ENCODE measurements at regions not wholly inside any gene's neighbourhood (a gene's known extent, or its start where the extent isn't known, plus 50 kb on each side); places are given as distances from the start of the nearest gene placed in this dataset.

DNA sequence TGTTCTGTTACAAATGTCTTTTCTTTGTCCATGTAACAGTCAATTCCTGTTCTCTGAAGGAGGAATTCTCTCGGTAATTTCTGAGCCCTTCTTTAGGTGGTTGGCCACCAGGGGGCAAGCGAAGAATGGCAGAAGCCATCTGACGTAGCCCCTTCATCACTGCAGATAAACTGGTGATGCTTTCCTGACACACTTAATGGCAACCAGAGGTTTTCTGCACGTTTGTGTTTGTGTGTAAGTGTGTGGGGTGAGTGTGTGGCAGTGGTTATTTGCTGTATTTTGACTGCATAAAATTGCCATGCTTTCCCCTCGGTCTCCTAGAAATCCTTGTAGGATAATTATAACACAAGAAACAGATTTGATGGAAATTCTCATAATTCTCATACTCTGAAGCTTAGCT, 64.8 kb upstream of the STOX2 start:
- CTCF ChIA-PET: interaction anchor here (1.2 kb wide), 1 partner anchor 328 kb away, joined by 7 read pairs; no protein-coding TSS in a partner anchor
- DNase-seq (ENCODE audit: low read depth, low spot score): peak; percentile 39
- no peaks in the 10 kb centered on the region for H3K9me3 ChIP-seq (ENCODE audit: control insufficient read depth, insufficient read depth, low read depth, low read length)
- in situ Hi-C loops (cut with HindIII; ENCODE audit: low pct_unique_long_range_greater_than_20kb, low sequenced_read_pairs): no loop called here
- POLR2A ChIA-PET: no interaction called here
- ATAC-seq: peak; percentile 81
- no TSS peak for BruUV-seq (replicated peaks)
- H3K4me3 ChIP-seq (ENCODE audit: low read depth in 2 of 2, low read length in 2 of 2): no peak overlapping the region
- TF ChIP-seq, protein P1, sequence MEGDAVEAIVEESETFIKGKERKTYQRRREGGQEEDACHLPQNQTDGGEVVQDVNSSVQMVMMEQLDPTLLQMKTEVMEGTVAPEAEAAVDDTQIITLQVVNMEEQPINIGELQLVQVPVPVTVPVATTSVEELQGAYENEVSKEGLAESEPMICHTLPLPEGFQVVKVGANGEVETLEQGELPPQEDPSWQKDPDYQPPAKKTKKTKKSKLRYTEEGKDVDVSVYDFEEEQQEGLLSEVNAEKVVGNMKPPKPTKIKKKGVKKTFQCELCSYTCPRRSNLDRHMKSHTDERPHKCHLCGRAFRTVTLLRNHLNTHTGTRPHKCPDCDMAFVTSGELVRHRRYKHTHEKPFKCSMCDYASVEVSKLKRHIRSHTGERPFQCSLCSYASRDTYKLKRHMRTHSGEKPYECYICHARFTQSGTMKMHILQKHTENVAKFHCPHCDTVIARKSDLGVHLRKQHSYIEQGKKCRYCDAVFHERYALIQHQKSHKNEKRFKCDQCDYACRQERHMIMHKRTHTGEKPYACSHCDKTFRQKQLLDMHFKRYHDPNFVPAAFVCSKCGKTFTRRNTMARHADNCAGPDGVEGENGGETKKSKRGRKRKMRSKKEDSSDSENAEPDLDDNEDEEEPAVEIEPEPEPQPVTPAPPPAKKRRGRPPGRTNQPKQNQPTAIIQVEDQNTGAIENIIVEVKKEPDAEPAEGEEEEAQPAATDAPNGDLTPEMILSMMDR (IDR thresholded peaks at IDR 0.05): peak; percentile 81
- no peak for TF ChIP-seq POLR2AphosphoS5 (IDR thresholded peaks at IDR 0.05; ENCODE audit: low read depth, low read length)
- H3K36me3 ChIP-seq (ENCODE audit: control insufficient read depth, insufficient read depth, low read length): no peaks in the 10 kb centered on the region
- H3K27me3 ChIP-seq (ENCODE audit: control insufficient read depth, insufficient read depth, low read length): no peaks in the 10 kb centered on the region
- intact Hi-C loops (cut with micrococcal nuclease; ENCODE audit: unreplicated experiment): loop anchor here (1.0 kb wide), 1 partner anchor 328 kb away; no protein-coding TSS in a partner anchor
- H3K27ac ChIP-seq (ENCODE audit: low read length): no peak overlapping the region
- no peaks in the 10 kb centered on the region; the same call in 1 of the 2 replicates for H3K4me1 ChIP-seq (ENCODE audit: control insufficient read depth, insufficient read depth, low read length)

- ChIA-PET CTCF (interaction anchor here (1.2 kb wide), 1 partner anchor 327 kb away, joined by 7 read pairs; no protein-coding TSS in a partner anchor), POLR2A (no interaction called here)
- ATAC-seq (no peak), DNase-seq (ENCODE audit: low read depth, low spot score) (no peak)
- TF ChIP-seq TCF7L2 (IDR thresholded peaks at IDR 0.05; ENCODE audit: low read depth, low read length) (no peak), POLR2AphosphoS5 (IDR thresholded peaks at IDR 0.05; ENCODE audit: low read depth, low read length) (no peak), SIN3A (IDR thresholded peaks at IDR 0.05; ENCODE audit: borderline replicate concordance, insufficient read depth, low read depth, low read length) (no peak)
- TF ChIP-seq, protein P2, sequence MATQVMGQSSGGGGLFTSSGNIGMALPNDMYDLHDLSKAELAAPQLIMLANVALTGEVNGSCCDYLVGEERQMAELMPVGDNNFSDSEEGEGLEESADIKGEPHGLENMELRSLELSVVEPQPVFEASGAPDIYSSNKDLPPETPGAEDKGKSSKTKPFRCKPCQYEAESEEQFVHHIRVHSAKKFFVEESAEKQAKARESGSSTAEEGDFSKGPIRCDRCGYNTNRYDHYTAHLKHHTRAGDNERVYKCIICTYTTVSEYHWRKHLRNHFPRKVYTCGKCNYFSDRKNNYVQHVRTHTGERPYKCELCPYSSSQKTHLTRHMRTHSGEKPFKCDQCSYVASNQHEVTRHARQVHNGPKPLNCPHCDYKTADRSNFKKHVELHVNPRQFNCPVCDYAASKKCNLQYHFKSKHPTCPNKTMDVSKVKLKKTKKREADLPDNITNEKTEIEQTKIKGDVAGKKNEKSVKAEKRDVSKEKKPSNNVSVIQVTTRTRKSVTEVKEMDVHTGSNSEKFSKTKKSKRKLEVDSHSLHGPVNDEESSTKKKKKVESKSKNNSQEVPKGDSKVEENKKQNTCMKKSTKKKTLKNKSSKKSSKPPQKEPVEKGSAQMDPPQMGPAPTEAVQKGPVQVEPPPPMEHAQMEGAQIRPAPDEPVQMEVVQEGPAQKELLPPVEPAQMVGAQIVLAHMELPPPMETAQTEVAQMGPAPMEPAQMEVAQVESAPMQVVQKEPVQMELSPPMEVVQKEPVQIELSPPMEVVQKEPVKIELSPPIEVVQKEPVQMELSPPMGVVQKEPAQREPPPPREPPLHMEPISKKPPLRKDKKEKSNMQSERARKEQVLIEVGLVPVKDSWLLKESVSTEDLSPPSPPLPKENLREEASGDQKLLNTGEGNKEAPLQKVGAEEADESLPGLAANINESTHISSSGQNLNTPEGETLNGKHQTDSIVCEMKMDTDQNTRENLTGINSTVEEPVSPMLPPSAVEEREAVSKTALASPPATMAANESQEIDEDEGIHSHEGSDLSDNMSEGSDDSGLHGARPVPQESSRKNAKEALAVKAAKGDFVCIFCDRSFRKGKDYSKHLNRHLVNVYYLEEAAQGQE (IDR thresholded peaks at IDR 0.05; ENCODE audit: insufficient read depth in 1 of 2, low read depth in 2 of 2, low read length in 1 of 2): no peak
- TF ChIP-seq, protein P1 (IDR thresholded peaks at IDR 0.05): no peak
- in situ Hi-C loops (cut with HindIII; ENCODE audit: low pct_unique_long_range_greater_than_20kb, low sequenced_read_pairs): no loop called here
- Histone ChIP-seq H3K27me3 (ENCODE audit: control insufficient read depth, insufficient read depth, low read length) (no peaks in the 10 kb centered on the region), H3K27ac (ENCODE audit: low read length) (no peak overlapping the region), H3K9me3 (ENCODE audit: control insufficient read depth, insufficient read depth, low read depth, low read length) (no peaks in the 10 kb centered on the region), H3K36me3 (ENCODE audit: control insufficient read depth, insufficient read depth, low read length) (no peaks in the 10 kb centered on the region), H3K4me1 (ENCODE audit: control insufficient read depth, insufficient read depth, low read length) (no peaks in the 10 kb centered on the region; the same call in 1 of the 2 replicates), H3K4me3 (ENCODE audit: low read depth in 2 of 2, low read length in 2 of 2) (no peak overlapping the region)
- no TSS peak for BruUV-seq (replicated peaks)
- intact Hi-C loops (cut with micrococcal nuclease; ENCODE audit: unreplicated experiment): no loop called here
Observed at GRCh38 chr4:183841001-183841400, 64.1 kb upstream of the STOX2 start.
